Activated CD8-positive, alpha-beta memory T cell treated with anti-CD3 and anti-CD28 coated beads for 4 hours (primary cell): ENCODE measurements at regions not wholly inside any gene's neighbourhood (a gene's known extent, or its start where the extent isn't known, plus 50 kb on each side); places are given as distances from the start of the nearest gene placed in this dataset.

Experiments
- DNase-seq, 2 donors: peaks; one replicate each; pipeline ENCODE4 v3.0.0-alpha.2; 2020; ENCODE audit warnings: low read depth in 2 of 2

GRCh38 chr1:222040121-222040805 is 298.4 kb upstream of the DUSP10 start:
- no peak for DNase-seq

GRCh38 chr1:222038971-222039370 is 297.1 kb upstream of the DUSP10 start:
- no peak for DNase-seq

GRCh38 chr1:222037720-222038119 is 295.8 kb upstream of the DUSP10 start:
- no peak for DNase-seq

DNA sequence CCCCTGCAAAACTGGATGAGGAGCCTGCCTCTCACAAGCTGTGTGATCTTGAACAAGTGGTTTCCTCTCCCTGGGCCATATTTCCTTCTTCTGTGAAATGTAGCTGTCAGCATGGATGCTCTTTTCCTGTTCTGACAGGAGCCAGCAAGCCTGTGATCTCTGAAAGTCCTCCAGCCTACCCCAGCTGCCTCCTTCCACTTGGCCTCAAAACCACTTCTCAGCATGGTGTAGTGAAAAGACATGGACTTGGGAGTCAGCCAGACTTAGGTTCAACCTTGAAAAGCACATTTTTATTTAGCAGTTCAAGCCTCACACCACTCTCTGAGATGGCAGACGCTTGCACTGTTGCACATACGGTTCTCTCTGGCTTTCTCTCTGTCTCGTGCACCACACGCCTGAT is 292.9 kb upstream of the DUSP10 start:
- DNase-seq: no peak

DNA sequence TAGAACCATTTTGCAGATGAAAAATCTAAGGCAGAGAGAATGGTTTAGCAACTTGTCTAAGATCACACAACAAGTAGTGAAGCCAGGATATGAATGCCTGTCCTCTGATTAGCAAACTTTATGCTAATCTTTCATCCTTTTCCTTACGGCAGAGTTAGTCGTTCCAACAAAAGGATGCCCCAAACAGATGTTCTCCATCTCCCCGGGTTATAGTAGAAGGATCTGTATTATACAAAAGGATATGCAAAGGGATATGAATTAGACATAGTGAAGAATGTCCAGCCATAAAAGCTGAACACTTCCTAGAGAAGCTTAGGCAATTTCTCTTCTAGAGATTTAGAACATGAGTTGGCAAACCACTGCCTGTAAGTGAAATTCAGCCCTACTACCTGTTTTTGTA is 291.6 kb upstream of the DUSP10 start:
- DNase-seq: no peak

- no peak for DNase-seq
These were observed 289.4 kb upstream of the DUSP10 start for GRCh38 chr1:222031318-222031717.

DNA sequence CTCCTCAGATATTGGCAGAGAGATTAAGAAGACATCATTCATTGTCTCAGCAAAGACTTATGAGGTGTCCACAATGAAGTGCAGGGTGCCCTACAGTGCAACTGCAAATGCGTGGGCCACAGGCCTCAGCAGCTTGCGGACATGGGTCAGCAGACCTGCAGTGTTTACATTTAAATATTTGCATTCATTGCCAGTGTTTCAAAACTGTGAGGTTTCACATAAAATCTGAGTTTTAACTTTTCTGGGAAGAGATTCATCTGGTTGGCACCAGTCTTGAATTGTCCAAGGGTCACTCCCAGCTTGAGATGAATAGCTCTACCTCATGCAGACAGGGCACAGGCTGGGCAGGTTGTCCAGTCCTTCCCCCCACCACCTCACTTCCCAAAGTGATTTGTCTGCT is 286.8 kb upstream of the DUSP10 start:
- DNase-seq: no peak

DNA sequence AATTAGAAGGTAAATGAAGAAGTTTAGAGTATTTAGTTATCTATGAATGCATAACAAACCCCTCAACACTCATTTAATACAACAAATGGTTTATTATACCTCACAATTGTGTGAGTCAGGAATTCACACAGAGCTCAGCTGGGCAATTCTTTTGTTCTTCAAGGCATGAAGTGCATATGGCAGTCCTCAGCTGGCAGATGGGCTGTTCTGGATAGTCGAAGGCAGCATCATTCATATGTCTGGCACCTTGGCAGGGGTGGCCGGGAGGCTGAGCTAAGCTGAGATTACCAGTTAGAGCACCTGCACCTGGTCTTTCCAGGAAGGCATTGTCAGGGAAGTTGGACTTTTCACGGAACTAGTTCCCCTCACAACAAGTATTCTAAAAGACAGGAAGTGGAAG is 286.2 kb upstream of the DUSP10 start:
- DNase-seq: no peak

- no peak for DNase-seq
These were observed 284.4 kb upstream of the DUSP10 start for GRCh38 chr1:222026280-222026679.

- no peak for DNase-seq
These were observed 281.1 kb upstream of the DUSP10 start for GRCh38 chr1:222023025-222023424.

GRCh38 chr1:222021129-222021528 is 279.2 kb upstream of the DUSP10 start:
- no peak for DNase-seq

DNA sequence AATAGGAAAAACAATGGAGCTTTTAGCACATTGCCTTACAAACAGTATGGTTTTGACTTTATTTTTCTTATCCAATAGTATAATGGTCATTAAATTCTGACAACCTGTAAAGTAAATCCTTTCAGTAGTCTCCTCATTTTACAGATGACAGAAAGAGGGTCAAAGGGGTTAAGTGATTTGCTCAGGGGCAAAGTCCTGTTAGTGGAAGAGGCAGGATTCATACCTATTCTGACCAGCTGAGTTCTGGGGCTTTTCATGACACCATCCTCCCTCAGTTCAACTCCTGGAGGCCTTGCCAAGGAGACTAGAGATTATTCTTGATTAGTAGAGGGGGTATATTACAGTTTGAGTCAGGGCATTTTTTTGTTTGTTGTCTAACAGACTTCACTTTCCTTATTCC is 278.7 kb upstream of the DUSP10 start:
- DNase-seq: no peak

- DNase-seq: no peak
These were observed 277.1 kb upstream of the DUSP10 start for GRCh38 chr1:222019029-222019428.

DNA sequence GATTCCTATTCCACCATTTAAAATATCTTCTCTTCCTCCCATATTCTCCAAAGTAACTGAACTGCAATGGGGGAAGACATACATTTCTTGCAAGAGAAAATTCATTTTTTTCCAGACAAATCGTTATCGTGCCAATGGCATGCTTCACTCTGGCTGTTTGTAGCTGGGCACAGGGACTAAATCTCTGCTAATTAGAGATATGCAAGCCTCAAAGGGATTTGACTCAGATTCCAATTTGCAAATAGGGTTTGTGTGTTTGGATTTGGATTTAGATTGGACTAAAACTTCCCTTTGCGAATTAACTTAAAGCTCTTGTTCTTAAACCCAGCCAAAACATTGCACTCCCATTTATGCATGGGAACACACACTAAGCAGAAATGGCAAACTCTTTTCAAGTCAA is 276.2 kb upstream of the DUSP10 start:
- DNase-seq: no peak

- DNase-seq: no peak
These were observed 273.8 kb upstream of the DUSP10 start for GRCh38 chr1:222015686-222016085.

GRCh38 chr1:222014001-222014400 is 272.1 kb upstream of the DUSP10 start:
- no peak for DNase-seq

- DNase-seq: no peak
These were observed 270.9 kb upstream of the DUSP10 start for GRCh38 chr1:222012816-222013215.

DNA sequence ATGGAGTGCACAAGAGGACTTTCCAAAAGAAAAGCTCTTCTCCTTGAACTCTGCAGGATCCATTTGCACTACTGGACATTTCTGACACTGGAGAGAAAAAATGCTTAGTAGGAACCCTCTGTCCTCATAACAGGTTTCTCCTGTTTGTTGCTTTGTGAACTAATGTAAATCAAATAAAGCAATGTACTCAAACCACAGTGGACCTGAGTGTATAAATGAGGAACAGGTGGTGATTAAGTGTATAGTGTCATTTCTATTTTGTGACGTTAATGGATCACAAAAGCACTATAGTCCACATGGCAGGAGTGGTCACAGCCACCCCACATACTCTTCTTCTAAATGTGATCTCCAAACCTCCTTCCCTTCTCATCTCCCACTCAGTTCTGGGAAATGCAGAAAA is 268.4 kb upstream of the DUSP10 start:
- no peak for DNase-seq

DNA sequence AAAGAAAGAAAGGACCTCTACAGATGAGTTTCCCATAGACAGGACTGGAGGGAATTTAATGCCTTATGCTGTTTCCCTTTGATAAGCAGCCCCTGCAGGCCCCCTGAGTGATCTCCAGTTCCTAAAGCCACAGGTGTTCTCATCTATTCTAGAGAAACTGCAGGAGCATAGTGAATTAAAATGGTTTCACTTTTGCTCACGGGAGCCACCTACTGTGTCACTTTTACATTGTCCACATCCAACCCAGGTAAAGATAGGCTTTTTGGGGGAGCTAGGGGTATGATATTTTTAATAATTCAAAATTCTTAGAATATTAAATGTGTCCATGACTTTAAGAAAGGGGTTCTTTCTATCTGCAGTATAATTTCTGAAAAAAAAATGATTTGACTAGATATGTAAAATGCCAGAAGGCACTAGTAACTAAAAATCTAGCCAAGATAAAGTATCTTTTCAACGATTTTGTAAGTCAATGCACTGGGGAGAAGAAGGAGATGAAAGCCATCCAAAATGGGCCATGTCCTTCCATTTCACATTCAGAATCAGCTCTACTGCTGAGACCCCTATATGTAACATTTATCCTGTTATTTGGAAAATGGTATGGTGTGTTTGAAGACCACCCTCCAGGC is 267.3 kb upstream of the DUSP10 start:
- peak in 1 of 2 donors; percentile 2 for DNase-seq

DNA sequence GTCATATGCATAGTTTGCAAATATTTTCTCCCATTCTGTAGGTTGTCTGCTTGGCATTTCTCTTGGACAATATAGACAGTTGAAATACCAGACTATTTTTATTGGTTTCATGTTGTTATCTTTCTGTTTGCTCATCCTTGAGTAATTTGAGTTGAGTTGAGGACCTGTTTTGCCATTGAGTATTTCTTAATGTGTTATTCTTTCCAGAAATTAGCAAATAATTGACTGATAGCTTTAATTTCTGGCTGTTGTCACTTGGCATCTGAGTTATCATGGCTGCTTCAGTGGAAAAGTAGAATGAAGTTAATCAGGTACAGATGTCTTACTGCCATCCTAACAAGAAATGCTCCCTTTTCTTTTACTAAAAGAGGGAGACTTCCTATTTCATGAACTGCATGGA is 264.8 kb upstream of the DUSP10 start:
- no peak for DNase-seq

DNA sequence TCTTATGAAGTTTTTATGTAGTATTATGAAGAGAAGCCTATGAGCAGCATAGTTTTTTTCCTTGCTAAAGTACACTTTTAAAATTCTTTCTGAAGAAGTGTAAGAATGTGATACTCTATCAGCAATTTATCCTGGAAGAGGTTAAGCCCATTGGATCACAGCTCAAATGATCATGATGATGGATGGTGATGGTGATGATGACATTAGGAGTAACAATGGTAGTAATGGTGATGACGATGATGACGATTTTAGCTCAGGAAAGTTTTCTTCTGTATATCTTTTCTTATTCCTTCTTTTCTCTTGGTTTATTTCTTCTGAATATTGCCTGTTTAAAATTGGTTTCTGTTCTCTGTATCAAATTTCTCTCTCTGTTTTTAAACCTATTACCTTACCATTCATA is 262.9 kb upstream of the DUSP10 start:
- DNase-seq: no peak

GRCh38 chr1:222004034-222004433 is 262.1 kb upstream of the DUSP10 start:
- DNase-seq: no peak

- DNase-seq: no peak
These were observed 260.6 kb upstream of the DUSP10 start for GRCh38 chr1:222002503-222002902.

DNA sequence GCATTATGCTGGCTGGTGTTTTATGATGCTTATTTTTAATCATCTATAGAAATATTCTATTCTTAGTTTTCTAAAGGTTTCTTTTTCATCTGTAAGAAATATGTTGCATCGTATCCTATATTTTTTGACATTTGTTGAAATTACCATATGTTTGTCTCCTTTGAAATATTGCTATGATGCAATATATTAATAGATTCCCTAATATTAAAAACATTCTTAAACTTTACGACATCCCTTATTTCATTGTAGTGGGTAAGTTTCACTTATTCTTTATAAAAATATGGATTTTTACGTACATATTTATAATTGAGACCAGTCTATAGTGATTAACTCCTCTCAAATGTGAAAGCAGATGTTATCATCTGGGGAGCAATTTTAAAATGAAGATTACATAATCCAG is 258.2 kb upstream of the DUSP10 start:
- DNase-seq: no peak
